Caco-2 (cell line): ENCODE measurements at regions not wholly inside any gene's neighbourhood (a gene's known extent, or its start where the extent isn't known, plus 50 kb on each side); places are given as distances from the start of the nearest gene placed in this dataset.

ENCODE experiments used
- BruUV-seq: library from RNA; stranded (reverse); fragments of 400-500 nt; replicated peaks from 2 replicates; lab custom pipeline; 2021; lab: Mats Ljungman, UMichigan
- CTCF ChIA-PET: fragments of 300-600 bp; sonication (Branson Sonifier 250); formaldehyde crosslinking; loops from one replicate; lab custom pipeline; 2022; ENCODE audit warnings: antibody characterized with exemption; lab: Charles Lee
- POLR2A ChIA-PET: fragments of 300-600 bp; sonication (Branson Sonifier 250); formaldehyde crosslinking; loops from one replicate; lab custom pipeline; 2022; ENCODE audit warnings: antibody characterized with exemption; lab: Charles Lee
- DNase-seq, 2 experiments: peaks; one replicate each; pipeline versions ENCODE4 v3.0.0 to v3.0.0-alpha.2; 2020 to 2022
- H3K27me3 ChIP-seq: replicated peaks from 2 replicates; pipeline ENCODE4 v1.6.0; 2011; ENCODE audit warnings: low read length; ENCODE audit not compliant: control insufficient read depth, insufficient read depth
- H3K36me3 ChIP-seq: 2 replicates; pipeline ENCODE4 v1.5.1; 2011; ENCODE audit warnings: low read length; ENCODE audit not compliant: control insufficient read depth, insufficient read depth
- H3K4me1 ChIP-seq: fragments of 250-450 bp; sonication (Bioruptor Pico); 2 replicates; pipeline ENCODE4 v1.5.1; 2020; ENCODE audit warnings: mild to moderate bottlenecking
- H3K4me3 ChIP-seq: 2 replicates; pipeline ENCODE4 v1.5.1; 2011; ENCODE audit warnings: low read depth, mild to moderate bottlenecking, control low read depth, low read length
- H3K9me3 ChIP-seq: fragments of 250-450 bp; sonication (Bioruptor Pico); 2 replicates; pipeline ENCODE4 v1.5.1; 2020; ENCODE audit warnings: mild to moderate bottlenecking, moderate library complexity
- H3K27ac Mint-ChIP-seq: one replicate; pipeline ENCODE4 v1.8.0; 2022; ENCODE audit warnings: mixed read lengths; ENCODE audit not compliant: unreplicated experiment
- H3K27me3 Mint-ChIP-seq: one replicate; pipeline ENCODE4 v1.8.0; 2022; ENCODE audit warnings: mixed read lengths; ENCODE audit not compliant: insufficient read depth, unreplicated experiment
- H3K36me3 Mint-ChIP-seq: one replicate; pipeline ENCODE4 v1.8.0; 2022; ENCODE audit warnings: mild to moderate bottlenecking, mixed read lengths; ENCODE audit not compliant: insufficient read depth, unreplicated experiment
- H3K4me1 Mint-ChIP-seq: one replicate; pipeline ENCODE4 v1.8.0; 2022; ENCODE audit warnings: low read depth, mixed read lengths; ENCODE audit not compliant: unreplicated experiment
- H3K4me3 Mint-ChIP-seq: one replicate; pipeline ENCODE4 v1.8.0; 2022; ENCODE audit warnings: mild to moderate bottlenecking, moderate library complexity, mixed read lengths; ENCODE audit not compliant: unreplicated experiment
- H3K9me3 Mint-ChIP-seq: one replicate; pipeline ENCODE4 v1.8.0; 2022; ENCODE audit warnings: mixed read lengths; ENCODE audit not compliant: unreplicated experiment
- CTCF ChIP-seq, 2 experiments: fragments of 200-600 bp in 1 of 2; IDR thresholded peaks; 1 replicate in 1 of 2; 2 replicates in 1 of 2; pipeline versions ENCODE4 v1.5.1 to v1.8.0; 2011 to 2022; ENCODE audit warnings: antibody characterized with exemption in 1 of 2, control low read depth in 1 of 2, inconsistent platforms in 1 of 2, low read depth in 1 of 2, low read length in 1 of 2, mild to moderate bottlenecking in 1 of 2, moderate library complexity in 1 of 2; ENCODE audit not compliant: insufficient read depth in 1 of 2, severe bottlenecking in 1 of 2, unreplicated experiment in 1 of 2
- intact Hi-C: fragments of 100-400 bp; cut with micrococcal nuclease; formaldehyde crosslinking; loops from one replicate; pipeline ENCODE4 v1.10.0; 2022; ENCODE audit not compliant: unreplicated experiment

- H3K4me1 ChIP-seq: no peaks in the 10 kb centered on the region
- no peak for TF ChIP-seq CTCF (IDR thresholded peaks at IDR 0.05; ENCODE audit: insufficient read depth in 1 of 2, low read depth in 1 of 2, low read length in 1 of 2, severe bottlenecking in 1 of 2, unreplicated experiment in 1 of 2)
- ChIA-PET CTCF (no interaction called here), POLR2A (no interaction called here)
- Mint-ChIP-seq H3K27me3 (no peaks in the 10 kb centered on the region), H3K4me3 (no peak overlapping the region), H3K27ac (no peak overlapping the region), H3K9me3 (no peaks in the 10 kb centered on the region), H3K4me1 (no peaks in the 10 kb centered on the region), H3K36me3 (no peaks in the 10 kb centered on the region)
- no peak overlapping the region for H3K4me3 ChIP-seq
- H3K36me3 ChIP-seq: no peaks in the 10 kb centered on the region
- BruUV-seq: no TSS peak
- H3K9me3 ChIP-seq: no peaks in the 10 kb centered on the region
- DNase-seq: no peak
- no peaks in the 10 kb centered on the region for H3K27me3 ChIP-seq
- intact Hi-C loops: no loop called here
These were observed 1178.2 kb upstream of the PCDH20 start for GRCh38 chr13:62593804-62594203.

GRCh38 chr13:62583466-62583865 lies 1167.8 kb upstream of the PCDH20 start:
- Histone ChIP-seq H3K27me3 (no peaks in the 10 kb centered on the region), H3K4me1 (no peaks in the 10 kb centered on the region), H3K9me3 (no peaks in the 10 kb centered on the region), H3K36me3 (no peaks in the 10 kb centered on the region), H3K4me3 (no peak overlapping the region)
- Mint-ChIP-seq H3K36me3 (no peaks in the 10 kb centered on the region), H3K4me3 (no peak overlapping the region), H3K9me3 (no peaks in the 10 kb centered on the region), H3K4me1 (no peaks in the 10 kb centered on the region), H3K27me3 (no peaks in the 10 kb centered on the region), H3K27ac (no peak overlapping the region)
- no peak for DNase-seq
- CTCF ChIA-PET: no interaction called here
- intact Hi-C loops: no loop called here
- POLR2A ChIA-PET: no interaction called here
- no peak for TF ChIP-seq CTCF (IDR thresholded peaks at IDR 0.05; ENCODE audit: insufficient read depth in 1 of 2, low read depth in 1 of 2, low read length in 1 of 2, severe bottlenecking in 1 of 2, unreplicated experiment in 1 of 2)
- BruUV-seq: no TSS peak

- Mint-ChIP-seq H3K27me3 (no peaks in the 10 kb centered on the region), H3K36me3 (no peaks in the 10 kb centered on the region), H3K9me3 (no peaks in the 10 kb centered on the region), H3K27ac (no peak overlapping the region), H3K4me3 (no peak overlapping the region), H3K4me1 (no peaks in the 10 kb centered on the region)
- no peaks in the 10 kb centered on the region for H3K27me3 ChIP-seq
- no peak for DNase-seq
- ChIA-PET CTCF (no interaction called here), POLR2A (no interaction called here)
- intact Hi-C loops: no loop called here
- H3K4me1 ChIP-seq: no peaks in the 10 kb centered on the region
- BruUV-seq: no TSS peak
- H3K9me3 ChIP-seq: no peaks in the 10 kb centered on the region
- no peaks in the 10 kb centered on the region for H3K36me3 ChIP-seq
- no peak for TF ChIP-seq CTCF (IDR thresholded peaks at IDR 0.05; ENCODE audit: insufficient read depth in 1 of 2, low read depth in 1 of 2, low read length in 1 of 2, severe bottlenecking in 1 of 2, unreplicated experiment in 1 of 2)
- H3K4me3 ChIP-seq: no peak overlapping the region
These were observed 1162.8 kb upstream of the PCDH20 start for GRCh38 chr13:62578402-62578801.
